ENCODE measurements at regions not wholly inside any gene's neighbourhood (a gene's known extent, or its start where the extent isn't known, plus 50 kb on each side); places are given as distances from the start of the nearest gene placed in this dataset.

DNA sequence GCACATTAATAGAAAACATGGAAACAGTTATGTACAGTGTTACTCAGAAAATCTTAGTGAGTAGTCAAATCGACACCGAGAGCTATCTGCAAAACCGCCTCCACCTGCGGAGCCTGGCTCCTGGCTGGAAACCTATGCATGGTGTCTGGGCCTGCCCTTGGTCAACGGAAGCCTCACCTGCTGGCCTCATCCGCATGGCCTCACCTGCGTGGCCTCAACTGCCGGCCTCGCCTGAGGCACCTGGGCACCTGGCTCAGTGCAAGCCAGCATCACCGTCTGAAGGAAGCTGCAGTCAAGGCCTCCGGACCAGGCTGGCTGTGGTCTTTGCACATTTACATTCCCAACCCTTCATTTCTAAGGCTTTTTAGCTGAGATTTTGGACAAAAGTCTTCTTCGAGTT lies 352.1 kb downstream of the POM121L12 start:
- no peaks in the 10 kb centered on the region for H3K27me3 ChIP-seq (ENCODE audit: control insufficient read depth, insufficient read depth, low read length)
- H3K36me3 ChIP-seq (replicated peaks; ENCODE audit: control insufficient read depth, insufficient read depth, low read length) = no peaks in the 10 kb centered on the region
- DNase-seq = no peak
- no peak overlapping the region for H3K4me3 ChIP-seq (ENCODE audit: insufficient read depth, low read depth, low read length)

GRCh38 chr7:53397911-53398310 lies 362.5 kb downstream of the POM121L12 start:
- Histone ChIP-seq H3K36me3 (replicated peaks; ENCODE audit: control insufficient read depth, insufficient read depth, low read length) (no peaks in the 10 kb centered on the region), H3K4me3 (ENCODE audit: insufficient read depth, low read depth, low read length) (no peak overlapping the region), H3K27me3 (ENCODE audit: control insufficient read depth, insufficient read depth, low read length) (no peaks in the 10 kb centered on the region)
- DNase-seq = no peak

- H3K4me3 ChIP-seq (ENCODE audit: insufficient read depth, low read depth, low read length) = no peak overlapping the region
- no peaks in the 10 kb centered on the region for H3K36me3 ChIP-seq (replicated peaks; ENCODE audit: control insufficient read depth, insufficient read depth, low read length)
- H3K27me3 ChIP-seq (ENCODE audit: control insufficient read depth, insufficient read depth, low read length) = no peaks in the 10 kb centered on the region
- no peak for DNase-seq
Observed at GRCh38 chr7:53398566-53398965, 363.1 kb downstream of the POM121L12 start.

DNA sequence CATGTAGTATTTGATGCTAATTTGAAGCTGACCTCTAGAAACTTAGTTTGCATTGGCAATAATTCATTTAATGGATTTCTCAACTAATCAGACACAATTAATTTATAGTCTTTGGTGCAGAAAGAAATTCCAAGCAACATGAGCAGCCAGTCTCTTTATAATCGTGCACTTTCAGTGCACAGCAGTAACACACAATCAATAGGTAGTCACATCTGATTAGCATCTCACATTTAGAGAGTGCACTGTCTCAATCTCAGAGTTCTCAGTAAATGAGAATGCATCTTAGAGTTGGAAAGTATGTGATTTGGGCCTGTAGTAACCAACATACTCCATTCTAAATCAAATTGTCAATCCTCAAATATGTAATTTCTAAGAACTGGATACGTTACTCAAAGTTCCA lies 377.6 kb downstream of the POM121L12 start:
- no peaks in the 10 kb centered on the region for H3K27me3 ChIP-seq (ENCODE audit: control insufficient read depth, insufficient read depth, low read length)
- DNase-seq = no peak
- no peaks in the 10 kb centered on the region for H3K36me3 ChIP-seq (replicated peaks; ENCODE audit: control insufficient read depth, insufficient read depth, low read length)
- H3K4me3 ChIP-seq (ENCODE audit: insufficient read depth, low read depth, low read length) = no peak overlapping the region

DNA sequence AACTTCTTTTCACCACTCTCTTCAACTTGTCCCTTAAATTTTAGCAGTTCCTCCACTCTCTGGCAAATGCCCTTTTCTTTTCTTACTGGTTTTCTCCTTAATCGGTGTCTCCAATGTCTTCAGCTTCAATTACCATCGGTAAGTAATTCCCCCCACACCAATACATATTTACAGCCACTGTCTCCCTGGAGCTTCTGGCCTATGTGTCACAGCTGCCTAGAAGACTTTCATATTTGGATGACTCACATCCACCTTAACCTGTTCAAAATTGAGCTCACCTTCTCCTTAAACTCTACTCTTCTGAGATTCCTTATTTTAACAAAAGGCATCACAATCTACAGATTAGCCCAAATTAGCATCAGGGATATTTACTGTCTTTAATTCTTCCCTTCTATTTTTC lies 380.4 kb downstream of the POM121L12 start:
- Histone ChIP-seq H3K36me3 (replicated peaks; ENCODE audit: control insufficient read depth, insufficient read depth, low read length) (no peaks in the 10 kb centered on the region), H3K4me3 (ENCODE audit: insufficient read depth, low read depth, low read length) (no peak overlapping the region), H3K27me3 (ENCODE audit: control insufficient read depth, insufficient read depth, low read length) (no peaks in the 10 kb centered on the region)
- no peak for DNase-seq

- no peaks in the 10 kb centered on the region for H3K36me3 ChIP-seq (replicated peaks; ENCODE audit: control insufficient read depth, insufficient read depth, low read length)
- no peak for DNase-seq
- no peaks in the 10 kb centered on the region for H3K27me3 ChIP-seq (ENCODE audit: control insufficient read depth, insufficient read depth, low read length)
- no peak overlapping the region for H3K4me3 ChIP-seq (ENCODE audit: insufficient read depth, low read depth, low read length)
Observed at GRCh38 chr7:53418834-53419482, 383.5 kb downstream of the POM121L12 start.

- no peak for DNase-seq
- Histone ChIP-seq H3K27me3 (ENCODE audit: control insufficient read depth, insufficient read depth, low read length) (no peaks in the 10 kb centered on the region), H3K4me3 (ENCODE audit: insufficient read depth, low read depth, low read length) (no peak overlapping the region), H3K36me3 (replicated peaks; ENCODE audit: control insufficient read depth, insufficient read depth, low read length) (no peaks in the 10 kb centered on the region)
Observed at GRCh38 chr7:53420550-53420949, 385.1 kb downstream of the POM121L12 start.

- no peak overlapping the region for H3K4me3 ChIP-seq (ENCODE audit: insufficient read depth, low read depth, low read length)
- no peak for DNase-seq
- H3K36me3 ChIP-seq (replicated peaks; ENCODE audit: control insufficient read depth, insufficient read depth, low read length) = no peaks in the 10 kb centered on the region
- H3K27me3 ChIP-seq (ENCODE audit: control insufficient read depth, insufficient read depth, low read length) = no peaks in the 10 kb centered on the region
Observed at GRCh38 chr7:53422291-53422690, 386.9 kb downstream of the POM121L12 start.

DNA sequence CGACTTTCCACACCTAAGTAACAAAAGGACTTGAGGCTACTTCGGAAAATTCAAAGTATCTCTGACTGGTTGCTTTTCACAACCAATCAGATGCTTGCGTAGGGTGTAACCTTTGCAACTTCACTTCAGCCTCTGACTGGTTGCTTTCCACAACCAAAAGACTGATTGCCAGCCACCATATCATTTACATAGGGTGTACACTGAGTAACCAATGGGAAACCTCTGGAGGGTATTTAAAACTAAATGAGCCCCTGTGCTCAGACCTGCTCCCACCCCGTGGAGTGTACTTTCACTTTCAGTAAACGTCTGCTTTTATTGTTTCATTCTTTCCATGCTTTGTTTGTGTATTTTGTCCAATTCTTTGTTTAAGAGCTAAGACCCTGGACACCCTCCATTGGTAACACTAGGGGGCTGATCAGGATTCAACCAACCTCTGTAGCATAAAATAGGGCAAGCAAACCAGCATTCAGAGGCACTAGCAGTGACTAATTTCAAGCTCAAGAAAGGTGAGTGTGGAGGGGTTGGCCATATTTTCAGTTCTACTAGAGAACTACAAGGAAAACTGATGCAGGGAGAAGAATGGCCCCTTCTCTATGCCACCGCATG lies 390.8 kb downstream of the POM121L12 start:
- Histone ChIP-seq H3K27me3 (ENCODE audit: control insufficient read depth, insufficient read depth, low read length) (no peaks in the 10 kb centered on the region), H3K36me3 (replicated peaks; ENCODE audit: control insufficient read depth, insufficient read depth, low read length) (no peaks in the 10 kb centered on the region), H3K4me3 (ENCODE audit: insufficient read depth, low read depth, low read length) (no peak overlapping the region)
- DNase-seq = no peak

DNA sequence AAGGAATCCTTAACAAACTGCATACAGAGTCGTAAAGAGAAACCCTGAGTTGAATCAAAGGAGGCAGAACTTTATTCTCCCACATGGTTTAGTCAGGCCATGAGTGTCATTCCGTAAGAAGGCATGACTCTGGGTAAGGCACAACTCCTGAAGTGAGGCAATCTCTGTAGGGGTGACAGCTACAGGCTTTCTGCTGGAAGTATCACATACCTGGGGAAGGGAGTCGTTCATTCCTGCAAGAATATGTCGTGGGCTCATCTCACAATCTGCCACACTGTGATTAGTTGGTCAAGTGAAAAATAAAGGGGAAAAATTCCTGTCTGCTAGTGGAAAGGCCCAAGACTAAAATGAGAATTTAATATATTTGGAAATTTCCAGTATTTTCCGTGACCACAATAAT lies 392.6 kb downstream of the POM121L12 start:
- no peaks in the 10 kb centered on the region for H3K27me3 ChIP-seq (ENCODE audit: control insufficient read depth, insufficient read depth, low read length)
- H3K36me3 ChIP-seq (replicated peaks; ENCODE audit: control insufficient read depth, insufficient read depth, low read length) = no peaks in the 10 kb centered on the region
- H3K4me3 ChIP-seq (ENCODE audit: insufficient read depth, low read depth, low read length) = no peak overlapping the region
- DNase-seq = no peak

GRCh38 chr7:53431901-53432300 lies 396.5 kb downstream of the POM121L12 start:
- H3K36me3 ChIP-seq (replicated peaks; ENCODE audit: control insufficient read depth, insufficient read depth, low read length) = no peaks in the 10 kb centered on the region
- no peak for DNase-seq
- no peak overlapping the region for H3K4me3 ChIP-seq (ENCODE audit: insufficient read depth, low read depth, low read length)
- H3K27me3 ChIP-seq (ENCODE audit: control insufficient read depth, insufficient read depth, low read length) = no peaks in the 10 kb centered on the region

DNA sequence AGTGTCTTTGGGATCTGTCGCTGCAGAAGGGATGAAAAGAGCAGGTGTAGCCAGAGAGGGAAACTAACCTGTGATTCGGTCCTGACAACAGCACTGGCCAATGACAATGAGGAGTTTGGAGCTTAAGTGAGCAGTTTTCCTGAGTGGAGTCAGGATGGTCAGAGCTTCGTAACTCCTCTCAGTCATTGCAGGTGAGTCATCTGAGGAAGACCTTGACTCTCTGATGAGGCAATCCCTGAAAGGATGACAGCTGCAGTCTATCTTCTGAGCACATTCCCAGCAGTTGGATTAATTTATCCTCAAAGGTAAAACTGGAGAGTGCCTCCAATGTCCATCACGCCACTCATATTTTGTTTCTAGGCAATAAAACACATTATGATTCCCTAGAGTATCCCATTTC lies 401.9 kb downstream of the POM121L12 start:
- no peak overlapping the region for H3K4me3 ChIP-seq (ENCODE audit: insufficient read depth, low read depth, low read length)
- no peaks in the 10 kb centered on the region for H3K36me3 ChIP-seq (replicated peaks; ENCODE audit: control insufficient read depth, insufficient read depth, low read length)
- DNase-seq = no peak
- no peaks in the 10 kb centered on the region for H3K27me3 ChIP-seq (ENCODE audit: control insufficient read depth, insufficient read depth, low read length)

GRCh38 chr7:53446170-53446569 lies 410.7 kb downstream of the POM121L12 start:
- no peak for DNase-seq
- Histone ChIP-seq H3K36me3 (replicated peaks; ENCODE audit: control insufficient read depth, insufficient read depth, low read length) (no peaks in the 10 kb centered on the region), H3K4me3 (ENCODE audit: insufficient read depth, low read depth, low read length) (no peak overlapping the region), H3K27me3 (ENCODE audit: control insufficient read depth, insufficient read depth, low read length) (no peaks in the 10 kb centered on the region)

DNA sequence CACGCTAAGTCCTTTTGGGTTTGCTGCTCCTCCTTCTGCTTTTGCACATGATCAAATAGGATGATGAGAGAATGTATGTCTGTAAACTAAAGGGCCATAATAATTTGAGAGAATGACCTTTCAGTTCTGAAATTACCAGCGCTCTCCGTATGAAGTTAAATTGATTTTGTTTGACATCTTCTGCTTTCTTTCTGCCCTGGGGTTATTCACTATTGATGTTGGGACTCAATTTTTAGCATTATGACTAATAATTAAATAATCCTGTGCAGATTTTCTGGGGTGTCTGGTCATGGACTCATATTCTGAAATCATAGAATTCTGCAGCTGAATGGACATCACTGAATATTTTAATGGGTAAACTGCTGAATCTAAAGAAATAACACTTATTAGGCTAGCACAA lies 423.2 kb downstream of the POM121L12 start:
- Histone ChIP-seq H3K27me3 (ENCODE audit: control insufficient read depth, insufficient read depth, low read length) (no peaks in the 10 kb centered on the region), H3K4me3 (ENCODE audit: insufficient read depth, low read depth, low read length) (no peak overlapping the region), H3K36me3 (replicated peaks; ENCODE audit: control insufficient read depth, insufficient read depth, low read length) (no peaks in the 10 kb centered on the region)
- DNase-seq = no peak

DNA sequence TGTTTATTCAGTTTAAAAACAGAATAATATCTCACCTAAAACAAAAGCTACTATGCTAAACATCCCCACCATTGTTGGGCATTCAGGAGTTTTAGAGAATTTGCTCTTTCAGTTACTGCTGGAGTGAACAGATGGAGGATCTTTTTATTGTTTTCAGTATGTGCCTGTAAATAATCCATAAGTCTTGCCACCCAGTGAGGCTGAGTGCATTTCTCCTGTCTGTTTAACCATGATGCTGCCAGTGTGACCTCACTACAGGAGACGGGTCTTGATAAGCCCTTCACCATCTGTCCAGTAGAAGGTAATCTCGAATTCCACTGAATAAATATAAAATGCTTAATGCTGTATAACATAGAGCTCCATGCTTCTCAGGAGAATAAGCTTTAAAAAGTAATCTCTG lies 430.9 kb downstream of the POM121L12 start:
- Histone ChIP-seq H3K4me3 (ENCODE audit: insufficient read depth, low read depth, low read length) (no peak overlapping the region), H3K27me3 (ENCODE audit: control insufficient read depth, insufficient read depth, low read length) (no peaks in the 10 kb centered on the region), H3K36me3 (replicated peaks; ENCODE audit: control insufficient read depth, insufficient read depth, low read length) (no peaks in the 10 kb centered on the region)
- DNase-seq = no peak
